ENCODE measurements at regions not wholly inside any gene's neighbourhood (a gene's known extent, or its start where the extent isn't known, plus 50 kb on each side); places are given as distances from the start of the nearest gene placed in this dataset.

DNA sequence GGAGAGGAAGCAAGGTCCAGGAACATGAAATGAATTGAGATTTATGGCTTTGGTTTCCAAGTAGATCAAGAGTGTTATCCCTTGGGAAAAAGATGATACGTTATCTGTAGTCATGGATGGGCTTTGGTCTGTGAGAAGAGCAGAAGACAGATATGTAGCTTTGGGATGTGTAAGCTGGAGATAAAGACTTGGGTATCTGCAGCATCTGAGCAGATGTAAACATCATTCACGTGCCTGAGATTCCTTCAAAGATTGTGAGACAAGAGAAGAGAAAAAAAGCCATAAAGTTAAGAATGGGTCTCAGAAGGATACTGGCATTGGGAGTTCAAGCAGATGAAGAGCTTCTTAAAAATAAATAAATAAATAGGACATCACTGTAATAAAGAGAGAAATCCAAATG lies 217.8 kb downstream of the PTPRC start:
- Histone ChIP-seq H3K27ac (ENCODE audit: low read depth in 2 of 2, low read length in 1 of 2) (no peak overlapping the region), H3K4me3 (ENCODE audit: low read depth in 1 of 2, low read length in 2 of 2) (no peak overlapping the region), H3K36me3 (ENCODE audit: control insufficient read depth in 2 of 2, insufficient read depth in 2 of 2, low read length in 1 of 2) (no peaks in the 10 kb centered on the region), H3K4me1 (ENCODE audit: control insufficient read depth in 2 of 2, insufficient read depth in 2 of 2, low read length in 1 of 2) (no peaks in the 10 kb centered on the region), H3K9me3 (ENCODE audit: control insufficient read depth in 2 of 2, insufficient read depth in 1 of 2, low read depth in 1 of 2, low read length in 1 of 2) (no peaks in the 10 kb centered on the region), H3K27me3 (ENCODE audit: control insufficient read depth in 1 of 2, insufficient read depth in 2 of 2, low read length in 2 of 2) (no peaks in the 10 kb centered on the region)
- WGBS, 2 donors = 77 to 84% methylated on average over 2 of the region's 2 CpGs

DNA sequence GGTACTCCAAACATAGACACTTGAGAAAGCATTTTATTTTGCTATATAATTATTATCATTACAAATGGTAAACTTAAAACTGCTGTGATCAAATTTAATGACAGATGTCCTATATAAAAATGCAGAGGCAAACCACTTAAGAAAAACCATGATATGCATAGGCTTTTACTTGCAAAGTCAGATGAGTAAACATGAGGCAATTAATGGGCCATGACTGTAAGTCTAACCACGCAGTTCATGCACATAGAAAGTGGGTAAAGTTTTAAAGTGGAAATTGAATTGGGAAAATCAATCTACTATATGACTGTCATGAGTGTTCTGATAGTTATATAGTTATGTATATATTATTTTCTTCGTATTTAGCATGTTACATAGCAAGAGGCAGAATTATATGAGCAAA lies 219.2 kb downstream of the PTPRC start:
- Histone ChIP-seq H3K4me1 (ENCODE audit: control insufficient read depth in 2 of 2, insufficient read depth in 2 of 2, low read length in 1 of 2) (no peaks in the 10 kb centered on the region), H3K36me3 (ENCODE audit: control insufficient read depth in 2 of 2, insufficient read depth in 2 of 2, low read length in 1 of 2) (no peaks in the 10 kb centered on the region), H3K27ac (ENCODE audit: low read depth in 2 of 2, low read length in 1 of 2) (no peak overlapping the region), H3K9me3 (ENCODE audit: control insufficient read depth in 2 of 2, insufficient read depth in 1 of 2, low read depth in 1 of 2, low read length in 1 of 2) (no peaks in the 10 kb centered on the region), H3K27me3 (ENCODE audit: control insufficient read depth in 1 of 2, insufficient read depth in 2 of 2, low read length in 2 of 2) (no peaks in the 10 kb centered on the region), H3K4me3 (ENCODE audit: low read depth in 1 of 2, low read length in 2 of 2) (no peak overlapping the region)
- WGBS, 2 donors = 69 to 86% methylated on average over 2 of the region's 2 CpGs

DNA sequence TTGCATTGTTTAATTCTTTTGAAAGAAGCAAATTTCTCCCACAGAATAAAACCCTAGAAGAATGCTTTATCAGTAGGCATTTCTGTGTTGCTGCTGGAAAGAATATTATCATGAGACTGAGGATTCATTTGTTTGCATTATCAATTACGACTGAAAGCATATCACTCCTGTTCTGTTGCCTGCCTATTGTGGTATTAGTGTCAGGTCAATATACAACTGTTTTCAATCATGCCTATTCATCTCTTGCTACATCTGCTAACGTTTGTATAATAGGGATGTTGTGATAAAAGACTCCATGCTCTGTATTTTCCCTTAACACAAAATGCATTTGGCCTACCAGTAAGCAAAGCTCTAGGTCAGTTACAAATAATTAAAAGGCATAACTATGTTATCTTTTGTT lies 221.5 kb downstream of the PTPRC start:
- 50 to 60% methylated on average over 2 of the region's 2 CpGs for WGBS, 2 donors
- H3K27ac ChIP-seq (ENCODE audit: low read depth in 2 of 2, low read length in 1 of 2) = no peak overlapping the region
- no peaks in the 10 kb centered on the region for H3K9me3 ChIP-seq (ENCODE audit: control insufficient read depth in 2 of 2, insufficient read depth in 1 of 2, low read depth in 1 of 2, low read length in 1 of 2)
- no peaks in the 10 kb centered on the region for H3K27me3 ChIP-seq (ENCODE audit: control insufficient read depth in 1 of 2, insufficient read depth in 2 of 2, low read length in 2 of 2)
- H3K4me1 ChIP-seq (ENCODE audit: control insufficient read depth in 2 of 2, insufficient read depth in 2 of 2, low read length in 1 of 2) = no peaks in the 10 kb centered on the region
- no peak overlapping the region for H3K4me3 ChIP-seq (ENCODE audit: low read depth in 1 of 2, low read length in 2 of 2)
- H3K36me3 ChIP-seq (ENCODE audit: control insufficient read depth in 2 of 2, insufficient read depth in 2 of 2, low read length in 1 of 2) = no peaks in the 10 kb centered on the region

GRCh38 chr1:198861636-198862035 lies 222.8 kb downstream of the PTPRC start:
- Histone ChIP-seq H3K4me1 (ENCODE audit: control insufficient read depth in 2 of 2, insufficient read depth in 2 of 2, low read length in 1 of 2) (no peaks in the 10 kb centered on the region), H3K9me3 (ENCODE audit: control insufficient read depth in 2 of 2, insufficient read depth in 1 of 2, low read depth in 1 of 2, low read length in 1 of 2) (no peaks in the 10 kb centered on the region), H3K36me3 (ENCODE audit: control insufficient read depth in 2 of 2, insufficient read depth in 2 of 2, low read length in 1 of 2) (no peaks in the 10 kb centered on the region), H3K4me3 (ENCODE audit: low read depth in 1 of 2, low read length in 2 of 2) (no peak overlapping the region), H3K27ac (ENCODE audit: low read depth in 2 of 2, low read length in 1 of 2) (no peak overlapping the region), H3K27me3 (ENCODE audit: control insufficient read depth in 1 of 2, insufficient read depth in 2 of 2, low read length in 2 of 2) (no peaks in the 10 kb centered on the region)
- 48 to 86% methylated on average over 2 of the region's 2 CpGs for WGBS, 2 donors

DNA sequence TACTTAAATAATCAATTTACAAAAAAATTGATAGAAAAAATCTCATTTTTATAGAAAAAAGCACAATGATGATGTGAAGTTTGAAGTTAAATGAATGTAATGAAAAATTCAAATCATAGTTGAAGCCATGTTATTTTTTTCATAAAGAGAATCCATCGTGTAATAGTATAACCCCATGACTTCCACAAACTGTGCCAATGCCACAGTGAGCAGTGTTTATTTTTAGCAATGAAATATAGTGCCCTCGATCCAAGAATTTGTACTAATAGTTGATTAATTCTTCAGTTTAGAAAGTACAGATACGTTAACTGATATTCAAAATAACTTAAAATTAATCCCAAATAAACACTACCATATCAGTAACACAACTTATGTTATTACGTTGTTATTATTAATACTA lies 225.9 kb downstream of the PTPRC start:
- H3K27me3 ChIP-seq (ENCODE audit: control insufficient read depth in 1 of 2, insufficient read depth in 2 of 2, low read length in 2 of 2) = no peaks in the 10 kb centered on the region
- no peak overlapping the region for H3K4me3 ChIP-seq (ENCODE audit: low read depth in 1 of 2, low read length in 2 of 2)
- no peak overlapping the region for H3K27ac ChIP-seq (ENCODE audit: low read depth in 2 of 2, low read length in 1 of 2)
- 69 to 77% methylated on average over 4 of the region's 4 CpGs for WGBS, 2 donors
- H3K9me3 ChIP-seq (ENCODE audit: control insufficient read depth in 2 of 2, insufficient read depth in 1 of 2, low read depth in 1 of 2, low read length in 1 of 2) = no peaks in the 10 kb centered on the region
- no peaks in the 10 kb centered on the region for H3K4me1 ChIP-seq (ENCODE audit: control insufficient read depth in 2 of 2, insufficient read depth in 2 of 2, low read length in 1 of 2)
- H3K36me3 ChIP-seq (ENCODE audit: control insufficient read depth in 2 of 2, insufficient read depth in 2 of 2, low read length in 1 of 2) = no peaks in the 10 kb centered on the region

GRCh38 chr1:198865319-198865718 lies 226.5 kb downstream of the PTPRC start:
- 67 to 73% methylated on average over 2 of the region's 2 CpGs for WGBS, 2 donors
- Histone ChIP-seq H3K4me1 (ENCODE audit: control insufficient read depth in 2 of 2, insufficient read depth in 2 of 2, low read length in 1 of 2) (no peaks in the 10 kb centered on the region), H3K9me3 (ENCODE audit: control insufficient read depth in 2 of 2, insufficient read depth in 1 of 2, low read depth in 1 of 2, low read length in 1 of 2) (no peaks in the 10 kb centered on the region), H3K27me3 (ENCODE audit: control insufficient read depth in 1 of 2, insufficient read depth in 2 of 2, low read length in 2 of 2) (no peaks in the 10 kb centered on the region), H3K36me3 (ENCODE audit: control insufficient read depth in 2 of 2, insufficient read depth in 2 of 2, low read length in 1 of 2) (no peaks in the 10 kb centered on the region), H3K27ac (ENCODE audit: low read depth in 2 of 2, low read length in 1 of 2) (no peak overlapping the region), H3K4me3 (ENCODE audit: low read depth in 1 of 2, low read length in 2 of 2) (no peak overlapping the region)

GRCh38 chr1:198867182-198867581 lies 228.3 kb downstream of the PTPRC start:
- H3K36me3 ChIP-seq (ENCODE audit: control insufficient read depth in 2 of 2, insufficient read depth in 2 of 2, low read length in 1 of 2) = no peaks in the 10 kb centered on the region
- H3K4me1 ChIP-seq (ENCODE audit: control insufficient read depth in 2 of 2, insufficient read depth in 2 of 2, low read length in 1 of 2) = no peaks in the 10 kb centered on the region
- H3K27ac ChIP-seq (ENCODE audit: low read depth in 2 of 2, low read length in 1 of 2) = no peak overlapping the region
- H3K27me3 ChIP-seq (ENCODE audit: control insufficient read depth in 1 of 2, insufficient read depth in 2 of 2, low read length in 2 of 2) = no peaks in the 10 kb centered on the region
- 76 to 85% methylated on average over 6 of the region's 6 CpGs for WGBS, 2 donors
- H3K9me3 ChIP-seq (ENCODE audit: control insufficient read depth in 2 of 2, insufficient read depth in 1 of 2, low read depth in 1 of 2, low read length in 1 of 2) = no peaks in the 10 kb centered on the region
- no peak overlapping the region for H3K4me3 ChIP-seq (ENCODE audit: low read depth in 1 of 2, low read length in 2 of 2)

DNA sequence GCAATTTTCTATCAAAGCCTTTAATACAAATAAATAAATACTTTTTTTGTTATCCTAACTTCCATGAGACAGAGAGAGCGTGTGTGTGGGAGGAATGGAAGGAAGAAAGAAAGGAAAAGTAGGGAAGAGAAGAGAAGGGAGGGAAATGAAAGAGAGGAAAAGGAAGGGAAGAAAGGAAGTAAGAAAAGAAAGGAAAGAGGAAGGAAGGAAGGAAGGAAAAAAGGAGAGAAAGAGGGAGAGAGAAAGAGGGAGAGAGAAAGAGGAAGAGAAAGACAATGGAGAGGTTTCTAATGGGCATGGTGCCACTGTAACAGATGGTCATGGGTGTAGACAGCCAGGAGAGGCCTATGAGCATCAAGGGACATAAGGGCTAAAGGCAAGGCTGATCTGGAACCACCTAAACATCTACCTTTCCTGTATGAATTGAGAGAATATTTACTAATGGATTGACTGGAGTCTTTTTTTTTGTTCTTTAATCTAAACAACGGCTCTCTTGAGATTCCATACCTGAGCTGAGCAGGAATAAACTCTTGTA lies 234.9 kb downstream of the PTPRC start:
- no peak overlapping the region for H3K27ac ChIP-seq (ENCODE audit: low read depth in 2 of 2, low read length in 1 of 2)
- WGBS, 2 donors = 75 to 79% methylated on average over 2 of the region's 2 CpGs

GRCh38 chr1:198876371-198876871 lies 237.6 kb downstream of the PTPRC start:
- H3K27me3 ChIP-seq (ENCODE audit: control insufficient read depth in 1 of 2, insufficient read depth in 2 of 2, low read length in 2 of 2) = no peaks in the 10 kb centered on the region
- H3K27ac ChIP-seq (ENCODE audit: low read depth in 2 of 2, low read length in 1 of 2) = no peak overlapping the region
- H3K9me3 ChIP-seq (ENCODE audit: control insufficient read depth in 2 of 2, insufficient read depth in 1 of 2, low read depth in 1 of 2, low read length in 1 of 2) = no peaks in the 10 kb centered on the region
- H3K4me3 ChIP-seq (ENCODE audit: low read depth in 1 of 2, low read length in 2 of 2) = no peak overlapping the region
- no peaks in the 10 kb centered on the region for H3K36me3 ChIP-seq (ENCODE audit: control insufficient read depth in 2 of 2, insufficient read depth in 2 of 2, low read length in 1 of 2)
- whole genome bisulfite sequencing, 2 donors = 64 to 75% methylated on average over 10 of the region's 10 CpGs
- no peaks in the 10 kb centered on the region for H3K4me1 ChIP-seq (ENCODE audit: control insufficient read depth in 2 of 2, insufficient read depth in 2 of 2, low read length in 1 of 2)

More for the DNA sequence above, 234.9 kb downstream of the PTPRC start:
- Histone ChIP-seq H3K36me3 (ENCODE audit: control insufficient read depth in 2 of 2, insufficient read depth in 2 of 2, low read length in 1 of 2) (no peaks in the 10 kb centered on the region), H3K27me3 (ENCODE audit: control insufficient read depth in 1 of 2, insufficient read depth in 2 of 2, low read length in 2 of 2) (no peaks in the 10 kb centered on the region), H3K4me1 (ENCODE audit: control insufficient read depth in 2 of 2, insufficient read depth in 2 of 2, low read length in 1 of 2) (no peaks in the 10 kb centered on the region), H3K4me3 (ENCODE audit: low read depth in 1 of 2, low read length in 2 of 2) (no peak overlapping the region), H3K9me3 (ENCODE audit: control insufficient read depth in 2 of 2, insufficient read depth in 1 of 2, low read depth in 1 of 2, low read length in 1 of 2) (no peaks in the 10 kb centered on the region)

GRCh38 chr1:198878566-198878965 lies 239.7 kb downstream of the PTPRC start:
- 93 to 95% methylated on average over 2 of the region's 2 CpGs for WGBS, 2 donors
- Histone ChIP-seq H3K36me3 (ENCODE audit: control insufficient read depth in 2 of 2, insufficient read depth in 2 of 2, low read length in 1 of 2) (no peaks in the 10 kb centered on the region), H3K27me3 (ENCODE audit: control insufficient read depth in 1 of 2, insufficient read depth in 2 of 2, low read length in 2 of 2) (no peaks in the 10 kb centered on the region), H3K4me3 (ENCODE audit: low read depth in 1 of 2, low read length in 2 of 2) (no peak overlapping the region), H3K27ac (ENCODE audit: low read depth in 2 of 2, low read length in 1 of 2) (no peak overlapping the region), H3K4me1 (ENCODE audit: control insufficient read depth in 2 of 2, insufficient read depth in 2 of 2, low read length in 1 of 2) (no peaks in the 10 kb centered on the region), H3K9me3 (ENCODE audit: control insufficient read depth in 2 of 2, insufficient read depth in 1 of 2, low read depth in 1 of 2, low read length in 1 of 2) (no peaks in the 10 kb centered on the region)

All from esophagus (tissue), 2 donors.